HG03520 (cell line): ENCODE measurements at regions not wholly inside any gene's neighbourhood (a gene's known extent, or its start where the extent isn't known, plus 50 kb on each side); places are given as distances from the start of the nearest gene placed in this dataset.

ENCODE experiments used
- ATAC-seq: cut with Tn5 transposase; IDR thresholded peaks from one replicate; pipeline ENCODE4 v1.9.1; 2021; ENCODE audit warnings: mild to moderate bottlenecking, moderate library complexity; ENCODE audit not compliant: unreplicated experiment

GRCh38 chr2:8529706-8530277 is 152.1 kb upstream of the ID2 start:
- no peak for ATAC-seq

GRCh38 chr2:8531481-8531880 is 150.4 kb upstream of the ID2 start:
- ATAC-seq = no peak

- ATAC-seq = no peak
These were observed 149.4 kb upstream of the ID2 start for GRCh38 chr2:8532438-8532837.

GRCh38 chr2:8533923-8534322 is 147.9 kb upstream of the ID2 start:
- ATAC-seq = no peak

- no peak for ATAC-seq
These were observed 147.5 kb upstream of the ID2 start for GRCh38 chr2:8534386-8534728.

- ATAC-seq = no peak
These were observed 147.0 kb upstream of the ID2 start for GRCh38 chr2:8534729-8535468.

- no peak for ATAC-seq
These were observed 146.4 kb upstream of the ID2 start for GRCh38 chr2:8535469-8535795.

- ATAC-seq = no peak
These were observed 145.8 kb upstream of the ID2 start for GRCh38 chr2:8535821-8536685.

GRCh38 chr2:8536686-8537561 is 144.9 kb upstream of the ID2 start:
- ATAC-seq = no peak

- ATAC-seq = no peak
These were observed 144.2 kb upstream of the ID2 start for GRCh38 chr2:8537562-8538155.

- ATAC-seq = no peak
These were observed 143.3 kb upstream of the ID2 start for GRCh38 chr2:8538531-8538930.

GRCh38 chr2:8538931-8539621 is 142.8 kb upstream of the ID2 start:
- no peak for ATAC-seq

- no peak for ATAC-seq
These were observed 141.9 kb upstream of the ID2 start for GRCh38 chr2:8539743-8540551.

GRCh38 chr2:8540552-8541055 is 141.3 kb upstream of the ID2 start:
- no peak for ATAC-seq

GRCh38 chr2:8541223-8541622 is 140.6 kb upstream of the ID2 start:
- ATAC-seq = no peak

- ATAC-seq = no peak
These were observed 140.2 kb upstream of the ID2 start for GRCh38 chr2:8541636-8542035.

- no peak for ATAC-seq
These were observed 139.3 kb upstream of the ID2 start for GRCh38 chr2:8542381-8543059.

- peak; percentile 21 for ATAC-seq
These were observed 138.8 kb upstream of the ID2 start for GRCh38 chr2:8543060-8543382.
